ENCODE measurements at regions not wholly inside any gene's neighbourhood (a gene's known extent, or its start where the extent isn't known, plus 50 kb on each side); places are given as distances from the start of the nearest gene placed in this dataset.

- TF ChIP-seq GATA3 (IDR thresholded peaks at IDR 0.05; ENCODE audit: low read depth, low read length), result no peak
- no peak for TF ChIP-seq GATA2 (IDR thresholded peaks at IDR 0.05; ENCODE audit: low read depth, low read length)
Observed at GRCh38 chr13:94967183-94968039, 255.1 kb upstream of the SOX21 start.
